Mucosa of gallbladder (tissue), 1 donor: ENCODE measurements at regions not wholly inside any gene's neighbourhood (a gene's known extent, or its start where the extent isn't known, plus 50 kb on each side); places are given as distances from the start of the nearest gene placed in this dataset.
"Not testable (repeated sequence)": the region's sequence is repeated elsewhere in the genome, so short reads cannot be mapped to it uniquely, and the experiment has no call there.

Experiments
- DNase-seq: peaks from one replicate; pipeline ENCODE4 v3.0.0-alpha.2; 2020; ENCODE audit warnings: low spot score
- donor health status: DM: no; HTN: no; CAD: no.

GRCh38 chr14:38973083-38973700, 129.8 kb downstream of the SEC23A start:
- DNase-seq, result no peak

DNA sequence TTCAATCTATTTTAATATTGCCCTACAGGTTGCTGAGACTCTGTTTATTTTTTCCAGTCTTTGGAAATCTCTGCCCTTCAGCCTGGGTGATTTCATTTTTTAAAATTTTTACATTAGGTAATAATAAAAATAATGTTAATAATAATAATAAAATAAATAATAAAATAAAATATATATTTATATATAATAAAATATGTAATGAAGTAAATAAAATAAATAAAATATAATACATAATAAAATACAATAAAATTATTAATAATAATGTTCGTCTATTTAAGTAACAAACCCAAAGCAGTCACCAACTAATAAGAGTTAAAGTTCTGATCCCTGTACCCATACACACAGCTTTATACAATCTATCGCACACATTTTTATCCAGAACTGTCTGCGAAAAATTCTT, 130.5 kb downstream of the SEC23A start:
- no peak for DNase-seq

GRCh38 chr14:38971258-38971921, 131.6 kb downstream of the SEC23A start:
- no peak for DNase-seq

DNA sequence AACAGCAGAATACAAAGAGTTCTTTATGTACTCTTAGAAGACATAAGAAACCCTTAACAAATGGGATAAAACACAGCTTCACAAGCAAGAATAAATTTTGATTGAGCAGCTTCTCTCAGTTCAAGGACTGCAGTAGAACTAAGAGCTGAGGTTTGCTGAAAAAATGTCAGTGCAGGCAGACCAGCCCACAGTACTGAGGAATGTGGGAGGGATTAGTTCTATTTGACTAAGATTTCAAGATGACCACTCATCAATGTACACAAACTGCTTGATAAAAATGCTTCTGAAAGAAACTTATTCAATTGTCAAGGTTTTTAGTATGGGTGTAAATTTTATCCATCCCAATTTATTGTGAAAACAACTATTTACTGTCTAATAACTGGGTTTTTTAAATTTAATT, 138.4 kb downstream of the SEC23A start:
- no peak for DNase-seq

DNA sequence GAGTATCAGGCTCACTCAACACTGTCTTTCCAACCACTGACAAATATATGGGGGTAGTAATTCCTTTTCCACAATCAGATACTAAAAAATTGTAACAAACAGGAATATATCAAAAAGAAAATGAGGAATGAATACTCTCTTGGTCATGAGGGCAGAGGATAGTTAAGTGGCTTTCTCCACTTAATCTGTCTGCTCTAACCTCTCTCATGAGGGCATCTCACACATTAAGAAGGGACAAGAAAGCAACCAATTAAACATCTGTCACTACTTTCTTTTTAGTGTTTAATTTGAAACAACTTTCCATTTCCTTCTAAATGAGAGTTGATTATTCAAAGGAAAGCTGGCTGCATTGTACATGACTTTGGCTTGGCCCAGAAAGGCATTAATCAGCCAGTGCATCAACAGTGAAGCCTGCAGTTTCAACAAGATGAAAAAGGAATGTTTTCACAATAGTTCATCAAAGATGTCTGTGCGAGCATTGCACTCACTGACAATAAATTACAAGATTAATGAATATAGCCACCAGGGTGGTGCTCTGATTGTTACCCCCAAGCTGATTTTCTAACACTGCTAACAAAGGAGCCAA, 142.0 kb downstream of the SEC23A start:
- no peak for DNase-seq

DNA sequence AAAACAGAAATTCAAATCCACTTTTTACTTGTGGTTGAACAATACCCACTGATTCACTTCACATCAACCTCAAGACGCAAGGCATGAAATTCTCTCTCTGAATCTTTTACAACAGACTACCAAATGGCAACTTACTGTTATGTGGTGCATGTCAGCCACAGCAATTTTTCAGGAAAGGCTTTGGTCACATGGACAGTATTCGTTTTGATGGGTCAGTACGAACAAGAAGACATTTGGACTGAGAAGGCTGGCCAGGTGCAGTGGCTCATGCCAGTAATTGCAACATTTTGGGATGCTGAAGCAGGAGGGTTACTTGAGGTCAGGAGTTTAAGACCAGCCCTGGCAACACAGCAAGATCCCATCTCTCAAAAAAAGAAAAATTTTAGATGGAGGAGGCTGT, 144.0 kb downstream of the SEC23A start:
- no peak for DNase-seq

GRCh38 chr14:38958589-38958988, 144.4 kb downstream of the SEC23A start:
- DNase-seq, result no peak

DNA sequence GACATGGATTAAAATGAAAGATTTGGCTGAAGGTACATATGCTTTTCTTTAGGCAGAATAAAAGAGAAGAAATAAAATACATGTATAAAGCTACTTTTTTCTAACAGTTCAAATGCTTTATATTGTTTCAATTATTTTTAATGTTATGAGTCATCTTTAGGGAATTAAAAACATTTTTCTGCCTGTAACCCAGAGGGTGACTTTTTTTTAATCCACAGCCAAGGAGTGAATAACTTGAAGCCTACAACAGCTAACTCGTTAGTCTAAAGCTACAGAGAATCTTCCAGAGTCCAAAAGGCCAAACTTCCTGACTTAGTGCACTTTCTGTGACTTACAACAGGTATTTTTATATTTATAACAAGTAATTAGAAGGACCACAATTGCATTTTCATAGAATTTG, 151.6 kb downstream of the SEC23A start:
- no peak for DNase-seq

GRCh38 chr14:38950676-38951075, 152.4 kb downstream of the SEC23A start:
- DNase-seq, result no peak

GRCh38 chr14:38948576-38948975, 154.5 kb downstream of the SEC23A start:
- no peak for DNase-seq

- no peak for DNase-seq
Observed at GRCh38 chr14:38948171-38948570, 154.9 kb downstream of the SEC23A start.

DNA sequence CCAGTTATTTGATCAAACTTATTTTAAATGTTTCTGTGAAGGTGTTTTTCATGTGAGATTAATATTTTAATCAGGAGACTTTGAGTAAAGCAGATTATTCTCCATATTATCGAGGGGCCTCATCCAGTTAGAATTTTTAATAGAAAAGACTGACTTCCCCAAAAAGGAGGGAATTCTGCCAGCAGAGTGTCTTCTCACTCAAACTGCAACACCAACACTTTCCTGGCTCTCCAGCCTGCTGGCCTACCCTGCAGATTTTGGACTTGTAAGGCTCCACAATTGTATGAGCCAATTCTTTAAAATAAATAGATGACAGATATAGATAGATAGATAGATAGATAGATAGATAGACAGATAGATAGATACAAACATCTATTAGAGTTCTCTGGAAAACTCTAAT, 155.7 kb downstream of the SEC23A start:
- DNase-seq, result no peak

DNA sequence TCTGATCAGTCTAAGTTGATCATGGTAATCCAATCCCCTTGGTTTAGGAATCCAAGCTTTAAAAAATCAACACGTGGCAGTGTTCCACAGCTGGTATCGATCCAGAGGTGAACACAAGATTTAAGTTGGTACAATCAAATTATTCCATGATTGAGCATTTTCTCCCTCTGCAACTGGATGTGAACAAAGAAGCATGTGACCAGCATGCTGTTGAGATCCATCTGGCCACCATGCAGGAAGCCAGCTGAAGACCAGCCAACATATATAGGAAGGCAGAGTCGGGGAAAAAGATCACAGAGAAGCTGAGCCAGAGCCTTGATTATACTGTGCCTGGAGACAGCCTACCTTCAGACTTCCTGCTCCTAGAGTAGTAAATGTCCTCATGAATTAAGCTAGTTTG, 158.3 kb downstream of the SEC23A start:
- DNase-seq, result no peak

GRCh38 chr14:38941488-38941887, 161.5 kb downstream of the SEC23A start:
- no peak for DNase-seq

GRCh38 chr14:38932653-38933000, 170.4 kb downstream of the SEC23A start:
- not testable (repeated sequence) for DNase-seq

DNA sequence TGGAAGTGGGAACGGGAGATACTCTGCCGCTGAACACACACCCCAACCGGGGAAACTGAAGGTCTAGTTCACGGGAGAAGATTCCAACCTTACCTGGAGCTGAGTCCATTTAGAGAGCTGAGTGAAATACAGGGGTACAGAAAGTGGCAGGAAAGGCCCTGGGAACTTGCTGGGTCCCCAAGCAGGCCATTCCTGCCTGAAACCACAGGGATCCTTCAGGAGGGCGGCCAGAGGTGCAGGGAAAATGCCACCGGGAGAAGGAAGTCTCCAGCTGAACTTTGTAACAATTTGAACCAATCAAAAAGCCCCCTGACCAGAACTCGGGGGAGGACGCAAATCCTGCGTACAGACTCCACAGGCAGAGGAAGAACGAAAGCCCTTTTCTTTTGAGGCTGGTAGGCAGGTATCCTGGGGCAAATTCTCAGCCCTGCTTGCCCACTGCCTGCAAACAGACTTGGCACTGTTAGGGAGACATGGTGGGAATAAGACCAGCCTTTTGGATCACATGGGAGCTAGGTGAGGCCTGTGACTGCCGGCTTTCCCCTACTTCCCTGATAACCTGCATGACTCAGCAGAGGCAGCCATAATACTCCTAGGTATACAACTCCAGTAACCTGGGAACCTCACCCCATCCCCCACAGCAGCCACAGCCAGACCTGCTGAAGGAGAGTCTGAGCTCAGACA, 170.9 kb downstream of the SEC23A start:
- no peak for DNase-seq

DNA sequence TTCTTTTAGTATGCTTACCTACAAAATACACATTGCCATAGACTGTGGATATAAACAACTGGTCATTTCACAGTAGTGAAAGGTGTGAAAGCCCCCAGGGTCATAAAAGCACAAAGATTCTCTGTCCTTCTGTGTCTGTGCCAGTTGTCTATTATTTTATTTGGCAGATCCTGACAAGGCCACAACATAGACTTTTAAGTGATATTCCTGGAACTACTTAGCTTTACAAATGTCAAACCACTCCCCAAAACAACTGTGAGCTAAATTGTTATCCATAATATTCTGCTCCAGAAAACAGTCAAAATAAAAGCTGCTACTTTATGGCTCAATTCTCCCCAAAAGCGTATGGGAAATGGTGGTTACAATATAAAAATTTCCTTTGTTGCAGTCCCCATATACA, 172.1 kb downstream of the SEC23A start:
- DNase-seq, result no peak

- DNase-seq, result no peak
Observed at GRCh38 chr14:38930022-38930421, 173.0 kb downstream of the SEC23A start.

- no peak for DNase-seq
Observed at GRCh38 chr14:38929416-38929815, 173.6 kb downstream of the SEC23A start.

GRCh38 chr14:38921893-38922292, 181.1 kb downstream of the SEC23A start:
- DNase-seq, result not testable (repeated sequence)

DNA sequence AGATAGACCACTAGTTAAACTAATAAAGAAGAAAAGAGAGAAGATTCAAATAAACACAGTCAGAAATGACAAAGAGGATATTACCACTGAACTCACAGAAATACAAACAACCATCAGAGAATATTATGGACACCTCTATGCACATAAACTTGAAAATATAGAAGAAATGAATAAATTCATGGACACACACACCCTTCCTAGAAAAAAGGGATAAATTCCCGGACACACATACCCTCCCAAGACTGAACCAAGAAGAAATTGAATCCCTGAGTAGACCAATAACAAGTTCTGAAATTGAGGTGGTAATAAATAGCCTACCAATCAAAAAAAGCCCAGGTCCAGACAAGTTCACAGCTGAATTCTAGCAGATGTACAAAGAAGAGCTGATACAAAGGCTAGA, 187.9 kb downstream of the SEC23A start:
- no peak for DNase-seq

- no peak for DNase-seq
Observed at GRCh38 chr14:38910092-38910491, 192.9 kb downstream of the SEC23A start.

- no peak for DNase-seq
Observed at GRCh38 chr14:38904959-38905358, 198.1 kb downstream of the SEC23A start.
